GM18502 (cell line): ENCODE measurements at regions not wholly inside any gene's neighbourhood (a gene's known extent, or its start where the extent isn't known, plus 50 kb on each side); places are given as distances from the start of the nearest gene placed in this dataset.

Source experiments
- ATAC-seq: cut with Tn5 transposase; IDR thresholded peaks from one replicate; pipeline ENCODE4 v1.9.1; 2021; ENCODE audit warnings: mild to moderate bottlenecking; ENCODE audit not compliant: unreplicated experiment, poor library complexity

DNA sequence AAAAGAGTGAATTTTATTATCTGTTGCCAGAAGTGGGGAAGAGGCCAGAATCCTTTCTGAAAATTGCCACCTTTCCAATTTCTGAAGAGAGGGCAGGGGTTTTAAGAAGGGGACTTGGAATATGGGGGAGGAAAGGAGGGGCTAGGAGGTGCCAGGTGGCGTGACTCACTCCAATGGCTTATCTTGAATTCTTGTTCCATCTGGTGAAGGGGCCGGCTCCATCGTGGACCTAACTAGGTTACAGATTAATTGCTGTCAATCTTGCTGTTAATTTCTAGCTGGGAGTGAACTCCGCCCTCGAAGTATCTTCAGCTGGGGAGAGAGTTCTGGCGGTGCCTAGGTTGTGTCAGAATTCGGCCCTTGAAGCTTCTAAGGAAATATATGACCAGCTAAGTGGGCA lies 138.7 kb downstream of the YTHDC2 start:
- ATAC-seq: no peak

DNA sequence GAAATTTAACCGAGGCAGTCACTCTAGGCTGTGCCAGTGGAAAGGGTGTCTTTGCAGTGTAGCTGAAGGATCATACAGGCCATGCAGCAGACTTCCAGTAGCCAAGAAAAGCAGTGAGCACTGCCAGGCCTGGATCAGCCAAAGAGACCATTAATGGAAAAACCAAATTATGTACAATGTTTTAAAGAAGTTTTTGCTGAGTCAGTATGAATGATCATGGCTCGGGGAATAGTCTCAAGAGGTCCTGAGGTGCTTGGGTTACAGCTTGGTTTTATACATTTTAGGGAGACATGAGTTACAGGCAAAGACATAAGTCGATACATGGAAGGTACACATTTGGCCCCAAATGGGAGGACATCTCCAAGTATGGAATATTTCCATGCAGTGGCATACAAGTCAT lies 141.3 kb downstream of the YTHDC2 start:
- no peak for ATAC-seq

DNA sequence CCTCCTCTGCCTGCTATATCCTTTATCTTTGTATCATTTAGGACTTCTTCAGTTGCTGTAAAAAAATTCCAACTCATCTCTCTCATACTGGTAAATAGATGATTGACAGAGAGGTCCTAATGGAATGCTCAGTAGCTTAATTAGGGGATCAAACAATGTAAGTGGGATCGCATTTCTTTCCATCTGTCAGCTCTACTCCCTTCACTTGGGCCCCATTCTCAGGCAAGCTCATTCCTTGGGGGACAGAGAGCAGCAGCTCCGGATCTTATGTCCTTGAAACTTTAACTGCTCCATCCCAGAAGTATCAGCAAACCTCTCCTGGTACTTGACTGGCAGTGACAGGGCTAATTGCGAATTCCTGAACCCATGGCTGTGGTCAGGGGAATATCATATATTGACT lies 146.7 kb downstream of the YTHDC2 start:
- no peak for ATAC-seq

DNA sequence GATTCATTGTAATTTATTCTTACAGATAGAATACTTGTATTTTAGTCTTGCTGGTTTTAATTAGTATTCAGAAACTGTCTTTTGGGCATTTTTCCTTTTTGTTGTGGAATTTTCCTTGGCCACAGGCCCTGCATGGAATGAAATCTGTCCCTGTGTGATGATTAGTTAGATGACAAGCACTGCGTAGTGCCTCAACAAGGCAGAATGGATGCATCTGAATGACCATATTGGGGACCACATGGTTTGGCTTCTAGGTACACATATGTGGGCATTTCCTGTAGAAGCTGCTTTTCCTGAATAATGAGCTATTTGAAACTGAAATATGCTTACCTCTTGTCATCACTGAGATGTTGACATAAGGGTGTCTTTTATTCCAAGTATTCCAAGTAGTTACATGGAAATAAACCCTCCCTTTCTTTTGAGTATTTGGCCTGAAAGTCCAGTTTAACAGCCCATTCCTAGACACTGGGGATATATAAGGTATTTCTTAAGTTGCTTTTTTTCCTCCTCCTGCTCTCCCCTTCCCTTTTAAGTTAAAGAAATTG lies 147.3 kb downstream of the YTHDC2 start:
- no peak for ATAC-seq

DNA sequence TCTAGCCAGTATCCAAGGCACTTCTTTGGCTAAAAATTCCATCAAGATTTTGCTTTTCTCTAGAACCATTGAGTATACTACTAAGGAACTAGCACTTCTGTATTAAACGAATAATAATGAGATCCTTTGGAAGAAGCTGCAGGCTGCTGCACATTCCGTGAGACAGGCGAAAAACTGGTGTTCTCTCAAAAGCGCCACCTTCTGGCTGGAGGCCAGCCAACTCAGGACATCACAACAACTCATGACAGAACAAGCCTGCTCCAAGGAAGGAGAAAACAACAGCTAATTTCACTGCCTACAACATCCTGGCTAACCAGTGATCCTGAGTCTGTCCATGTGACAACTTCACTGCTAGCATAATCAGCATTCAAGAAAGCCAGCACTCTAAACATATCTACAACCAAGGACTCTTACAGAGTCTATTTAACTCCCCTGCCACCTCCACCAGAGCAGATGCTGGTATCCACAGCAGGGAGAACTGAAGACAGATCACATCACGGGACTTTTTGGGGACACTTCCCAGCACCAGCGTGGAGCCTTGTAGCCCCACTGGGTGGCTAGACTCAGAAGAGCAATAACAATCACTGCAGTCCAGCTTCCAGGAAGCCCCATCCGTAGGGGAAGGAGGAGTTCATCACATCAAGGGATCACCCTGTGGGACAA lies 150.5 kb downstream of the YTHDC2 start:
- ATAC-seq: no peak

DNA sequence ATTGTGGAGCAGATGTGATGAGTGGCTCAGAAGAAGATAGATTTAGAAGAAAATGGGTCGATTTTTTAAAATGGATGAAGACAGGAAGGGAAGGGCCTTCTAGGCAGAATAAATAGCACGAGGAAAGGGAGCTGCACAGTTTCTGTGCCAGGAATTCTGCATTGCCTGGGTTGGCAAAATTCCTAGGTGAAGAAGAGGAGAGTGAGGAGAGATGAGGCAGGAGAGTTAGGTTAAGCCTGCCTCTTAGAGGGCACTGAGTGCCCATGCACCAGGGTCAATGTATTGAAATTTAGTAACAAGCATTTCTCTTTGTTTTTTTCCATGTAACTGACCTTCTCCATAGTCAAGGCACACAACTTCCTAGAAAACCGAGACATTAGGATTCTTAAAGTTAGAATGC lies 159.5 kb downstream of the YTHDC2 start:
- ATAC-seq: no peak

DNA sequence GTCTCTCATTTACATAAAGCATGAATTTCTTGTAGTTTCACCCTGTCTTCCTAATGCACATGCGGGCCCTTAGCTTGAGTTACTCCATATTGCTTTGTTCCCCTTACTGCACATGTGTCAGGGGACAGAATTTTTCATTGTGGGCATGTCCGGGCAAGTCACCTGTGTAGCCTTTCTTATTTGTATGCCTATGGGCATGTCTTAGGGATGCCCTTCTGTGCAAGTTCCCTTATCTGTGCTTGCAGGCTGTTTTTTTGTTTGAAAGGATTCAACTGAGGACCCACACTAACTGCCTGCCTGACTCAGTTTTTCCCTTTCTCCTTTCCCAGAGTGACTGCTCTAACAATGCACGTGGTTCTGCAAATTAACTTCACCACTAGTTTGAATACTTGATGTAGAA lies 161.7 kb downstream of the YTHDC2 start:
- no peak for ATAC-seq

DNA sequence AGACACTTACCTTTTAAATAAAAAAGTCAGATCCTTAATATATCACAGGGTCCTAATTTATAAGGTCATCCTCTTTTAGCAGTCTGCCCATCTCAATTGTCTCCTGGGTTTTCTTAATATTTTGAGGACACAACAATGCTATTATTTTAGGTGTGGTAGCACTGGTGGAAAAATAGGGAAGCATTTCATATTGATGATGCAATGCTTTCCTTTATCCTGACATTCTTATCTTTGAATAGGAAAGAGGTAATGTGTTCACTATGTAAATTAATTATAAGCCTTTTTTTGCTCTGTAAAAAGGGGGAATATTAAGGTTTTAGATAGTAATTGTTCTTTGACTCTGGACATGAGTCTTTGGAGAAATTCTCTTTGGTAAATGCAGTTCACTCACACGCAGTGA lies 164.7 kb downstream of the YTHDC2 start:
- no peak for ATAC-seq

DNA sequence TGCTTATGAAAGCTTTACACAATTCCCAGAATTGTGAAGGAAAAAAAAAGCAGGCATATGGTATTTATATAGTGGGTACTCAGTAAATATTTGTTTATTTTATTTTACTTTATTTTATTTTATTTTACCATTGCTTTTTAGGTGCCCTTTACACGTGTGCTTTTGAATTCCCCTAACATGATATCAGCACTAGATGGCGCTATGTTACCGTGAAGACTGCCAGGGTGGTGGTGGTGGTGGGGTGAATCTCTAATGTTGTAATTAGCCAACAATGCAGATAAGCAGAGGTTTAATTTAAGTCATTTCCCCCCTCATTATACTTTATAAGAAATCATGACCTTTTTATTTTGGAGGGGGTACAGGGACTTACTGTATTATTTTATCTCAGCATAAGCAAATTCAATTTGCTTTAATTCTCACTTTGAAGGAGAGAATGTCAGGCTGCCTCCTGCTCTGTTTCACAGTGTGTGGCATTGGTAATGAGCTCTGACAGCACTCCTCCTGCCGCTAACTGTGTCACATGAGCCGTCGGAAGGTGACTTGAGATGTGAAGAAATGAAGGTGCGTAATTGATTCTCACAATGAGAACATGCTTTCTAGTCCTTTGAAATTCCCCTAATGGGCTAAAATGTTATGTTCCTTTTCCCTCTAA lies 165.6 kb downstream of the YTHDC2 start:
- ATAC-seq: peak; percentile 78

DNA sequence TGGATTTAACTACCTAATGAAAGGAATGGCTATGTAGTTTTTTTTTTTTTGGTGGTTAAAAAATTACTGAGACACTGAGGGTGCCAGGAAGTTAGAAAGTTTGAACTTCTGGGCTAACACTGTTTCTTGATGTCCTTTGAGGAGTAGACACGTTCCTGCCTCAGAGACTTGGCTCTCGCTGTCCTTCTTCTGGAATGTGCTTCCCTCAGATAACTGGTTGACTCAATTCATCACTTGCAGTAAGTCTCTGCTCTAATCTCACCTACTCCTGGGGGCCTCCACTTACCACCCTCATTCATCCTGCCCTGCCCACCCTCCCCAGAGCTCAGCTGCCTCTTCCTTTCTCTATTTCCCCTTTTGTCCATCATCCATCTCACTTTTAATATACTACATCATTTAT lies 167.0 kb downstream of the YTHDC2 start:
- ATAC-seq: no peak

DNA sequence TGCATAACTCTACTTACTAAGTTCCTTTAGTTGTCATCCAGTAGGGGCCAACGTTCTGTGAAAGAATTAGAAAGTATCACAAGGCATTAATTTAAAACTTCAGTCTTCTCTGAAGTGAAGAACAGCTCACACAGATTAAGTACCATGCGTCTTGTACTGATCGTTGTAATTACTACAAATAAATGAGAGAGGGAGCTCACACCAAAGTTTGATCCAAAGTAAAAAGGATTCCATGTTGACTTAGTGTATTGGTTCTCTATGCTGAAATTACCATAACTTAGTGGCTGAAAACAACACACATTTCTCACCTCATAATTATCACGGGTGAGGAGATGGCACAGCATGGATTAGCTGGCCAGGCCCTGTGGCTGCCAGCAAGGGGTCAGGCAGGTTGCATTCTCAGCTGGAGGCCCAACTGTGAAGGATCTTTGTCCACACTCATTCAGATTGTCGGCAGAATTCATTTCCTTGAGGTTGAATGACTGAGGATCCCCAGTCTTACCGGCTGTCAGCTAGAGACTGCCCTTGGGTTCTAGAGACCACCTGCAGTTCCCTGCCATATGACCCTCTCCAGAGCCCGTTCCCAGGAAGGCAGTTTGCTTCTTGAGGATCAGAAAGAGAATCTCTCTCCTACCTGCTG lies 169.1 kb downstream of the YTHDC2 start:
- no peak for ATAC-seq

DNA sequence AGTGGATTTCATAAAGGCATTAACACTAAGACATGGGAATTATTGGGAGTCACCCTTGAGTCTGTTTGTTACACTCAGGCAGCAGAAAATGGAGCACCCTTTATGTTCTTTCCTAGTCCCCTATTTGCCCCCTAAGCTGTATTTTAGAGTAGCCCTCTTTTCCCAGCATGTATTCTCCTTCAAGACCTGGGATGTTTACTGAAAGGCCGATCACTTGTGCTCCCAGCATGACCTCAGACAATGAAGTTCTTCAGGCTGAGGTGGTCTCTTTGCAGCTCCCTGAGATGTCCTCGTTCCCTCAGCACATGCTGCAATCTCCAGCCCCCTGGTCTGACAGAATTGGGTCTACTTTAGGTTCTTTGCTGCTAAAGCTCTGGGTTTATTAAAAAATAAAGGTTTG lies 169.7 kb downstream of the YTHDC2 start:
- no peak for ATAC-seq

DNA sequence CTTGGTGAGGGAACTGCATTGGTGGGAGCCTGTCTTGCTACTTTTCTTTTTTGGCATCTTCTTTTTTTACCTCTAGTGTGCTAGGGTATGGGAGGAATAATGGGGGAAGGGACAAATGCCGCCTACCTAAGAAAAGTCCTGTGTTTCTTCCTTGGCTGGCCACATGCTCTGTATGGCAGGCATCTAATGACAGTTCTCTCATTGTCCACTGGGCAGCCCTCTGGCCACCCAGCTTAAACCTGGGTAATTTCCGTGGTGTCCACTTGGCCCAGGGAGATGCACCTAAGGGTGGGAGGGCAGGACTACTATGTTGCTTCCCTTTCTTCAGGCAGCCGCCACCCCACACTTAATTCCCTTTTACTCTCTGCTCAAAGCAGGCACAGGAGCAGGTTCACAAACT lies 173.1 kb downstream of the YTHDC2 start:
- no peak for ATAC-seq

DNA sequence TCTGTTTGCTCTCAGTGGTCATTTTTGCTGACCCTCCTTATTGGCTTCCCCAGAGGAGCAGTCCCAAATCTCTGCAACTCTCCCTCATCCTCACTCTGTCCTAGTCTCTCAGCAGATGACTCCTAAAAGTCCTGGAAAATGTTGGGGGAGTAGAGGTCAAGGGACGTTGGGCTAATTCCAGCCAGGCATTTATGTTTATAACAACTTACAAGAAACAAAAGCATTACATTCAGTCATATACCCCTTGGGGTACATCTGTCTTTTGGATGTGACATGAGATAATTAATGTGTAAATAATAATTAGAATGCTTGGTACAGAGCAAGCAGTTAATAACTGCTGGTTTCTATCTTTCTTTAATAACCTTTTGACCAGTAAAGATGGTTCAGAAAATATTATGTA lies 176.2 kb downstream of the YTHDC2 start:
- ATAC-seq: no peak

DNA sequence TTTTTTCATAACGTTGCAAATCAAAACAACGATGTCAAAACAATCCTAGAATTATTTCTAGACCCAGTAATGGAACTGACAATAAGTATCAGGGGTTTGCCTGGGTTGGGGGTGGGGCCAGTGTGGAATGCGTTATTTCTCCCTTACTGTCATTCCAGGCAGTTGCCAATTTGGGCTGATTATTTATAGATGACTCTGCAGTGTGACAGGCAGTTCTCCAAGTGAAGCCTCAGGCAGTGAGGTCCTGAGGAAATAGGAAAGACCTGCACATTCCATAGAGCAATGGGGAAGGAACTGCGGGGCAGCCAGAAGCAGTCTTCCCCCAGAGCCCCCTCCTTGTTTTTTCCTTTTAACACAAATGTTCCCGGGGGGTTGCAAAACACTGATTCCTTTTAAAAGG lies 179.0 kb downstream of the YTHDC2 start:
- no peak for ATAC-seq

DNA sequence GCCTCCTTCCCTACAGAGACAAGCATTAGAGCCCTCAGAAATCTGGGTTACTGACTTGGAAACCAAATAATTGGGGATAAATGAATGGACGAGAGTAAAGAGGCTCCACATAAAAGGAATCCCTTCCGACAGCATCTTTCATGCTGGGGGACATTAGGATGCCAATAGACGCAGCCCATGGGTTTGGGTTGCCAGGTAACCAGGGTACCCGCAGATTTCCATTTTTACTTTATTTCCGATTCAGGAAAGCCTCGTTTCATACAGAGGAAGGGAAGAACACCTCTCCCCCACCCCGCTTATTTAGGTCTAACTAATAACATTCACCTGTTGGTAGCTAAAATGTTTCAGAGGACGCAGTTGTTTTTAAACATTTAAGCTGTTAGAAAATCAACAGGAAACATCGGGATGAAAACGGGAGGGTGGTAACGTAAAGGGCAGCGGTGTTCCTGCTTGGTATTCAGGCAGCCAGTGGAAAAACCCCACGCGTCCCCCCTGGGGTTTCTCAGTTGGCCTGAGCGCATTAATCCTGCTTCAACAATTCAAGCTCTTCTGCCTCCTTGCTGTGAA lies 179.5 kb downstream of the YTHDC2 start:
- ATAC-seq: no peak

DNA sequence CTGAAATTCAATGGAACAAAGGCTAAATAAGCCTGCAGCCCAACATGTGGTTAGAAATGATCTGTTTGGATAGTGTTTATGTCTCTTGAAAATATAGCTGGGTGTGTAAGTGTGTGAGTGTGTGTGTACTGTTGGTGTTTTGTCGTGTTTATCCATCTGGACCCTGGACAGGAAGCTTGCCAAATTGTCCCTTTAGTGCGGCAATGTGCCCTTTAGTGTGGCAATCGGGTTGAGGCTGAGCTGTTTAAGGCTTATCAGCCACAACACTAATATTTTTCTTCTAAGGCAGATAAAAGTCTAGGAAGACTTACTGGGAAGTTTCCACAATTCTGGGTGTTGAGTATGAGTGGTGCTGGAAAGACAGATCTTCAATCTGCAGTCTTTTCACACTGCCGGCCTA lies 180.2 kb downstream of the YTHDC2 start:
- ATAC-seq: no peak

DNA sequence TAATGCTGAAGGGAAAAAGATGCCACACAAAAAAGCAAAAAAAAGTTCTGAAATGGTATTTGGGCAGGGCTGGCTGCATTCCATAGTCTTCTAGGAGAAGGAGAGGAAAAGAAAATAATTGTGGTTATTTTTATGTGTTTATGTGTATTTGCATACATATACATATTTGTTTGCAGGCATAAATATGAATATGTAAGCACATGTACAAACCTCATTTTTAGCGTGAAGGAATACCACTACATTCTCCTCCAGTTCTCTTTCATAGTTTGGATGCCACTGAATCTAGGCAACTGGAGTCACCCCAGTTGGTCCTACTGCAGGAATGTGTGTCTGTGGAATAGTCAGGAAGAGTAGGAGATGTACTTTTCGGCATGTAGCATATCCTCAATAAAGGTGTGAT lies 181.1 kb downstream of the YTHDC2 start:
- no peak for ATAC-seq

DNA sequence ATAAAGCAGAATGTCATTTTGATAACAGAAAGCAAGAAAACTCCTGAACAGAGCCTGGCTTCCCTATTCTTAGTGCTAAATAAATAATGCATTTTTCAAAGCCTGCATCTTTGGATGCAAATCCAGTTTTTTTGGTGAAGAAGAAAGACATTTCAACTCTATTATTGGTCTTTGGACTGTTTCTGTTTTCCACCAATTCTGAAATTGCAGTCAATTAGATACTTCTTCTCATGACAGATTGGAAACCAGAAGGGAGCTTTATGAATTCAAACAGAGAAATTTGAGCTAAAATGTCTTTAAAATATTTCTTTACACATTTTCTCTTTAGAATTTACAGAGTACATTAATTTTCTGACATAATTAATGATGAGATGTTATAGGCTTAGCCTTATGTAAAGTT lies 189.8 kb downstream of the YTHDC2 start:
- no peak for ATAC-seq

DNA sequence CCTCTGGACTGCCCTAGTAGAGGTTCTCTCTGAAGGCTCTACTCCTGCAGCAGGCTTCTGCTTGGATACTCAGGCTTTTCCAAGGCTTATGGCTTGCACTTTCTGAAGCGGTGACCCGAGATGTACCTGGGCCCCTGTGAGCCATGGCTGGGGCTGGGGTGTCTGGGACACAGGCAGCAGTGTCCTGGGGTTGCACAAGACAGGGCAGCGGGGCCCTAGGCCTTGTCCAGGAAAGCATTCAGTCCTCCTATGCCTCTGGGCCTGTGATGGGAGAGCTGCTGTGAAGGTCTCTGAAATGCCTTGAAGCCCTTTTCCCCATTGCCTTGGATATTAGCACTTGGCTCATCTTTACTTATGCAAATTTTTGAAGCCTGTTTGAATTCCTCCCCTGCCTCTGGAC lies 192.2 kb downstream of the YTHDC2 start:
- ATAC-seq: no peak

DNA sequence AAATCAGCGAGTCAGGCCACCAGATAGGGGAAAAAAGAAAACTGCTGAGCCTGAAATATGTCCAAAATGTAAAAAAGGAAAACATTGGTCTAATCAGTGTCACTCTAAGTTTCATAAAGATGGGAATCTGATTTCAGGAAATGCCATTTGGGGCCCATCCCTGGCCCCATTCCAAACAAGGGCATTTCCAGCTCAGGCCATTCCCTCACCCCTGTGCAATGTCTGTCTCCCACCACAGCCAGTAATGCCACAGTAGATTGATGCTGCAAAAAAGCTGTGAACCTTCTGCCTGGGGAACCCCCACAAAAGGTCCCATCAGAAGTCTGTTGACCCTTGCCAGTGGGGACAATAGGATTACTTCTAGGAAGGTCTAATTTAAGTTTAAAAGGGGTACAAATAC lies 199.6 kb downstream of the YTHDC2 start:
- ATAC-seq: no peak
